Mucosa of descending colon (tissue), 3 donors: ENCODE measurements at regions not wholly inside any gene's neighbourhood (a gene's known extent, or its start where the extent isn't known, plus 50 kb on each side); places are given as distances from the start of the nearest gene placed in this dataset.

Experiments used
- ATAC-seq: fragments of 200-7000 bp; cut with Tn5 transposase; one replicate; pipeline ENCODE4 v1.9.1; 2020; ENCODE audit warnings: mild to moderate bottlenecking, moderate library complexity
- DNase-seq, 3 donors: peaks; one replicate each; pipeline ENCODE4 v3.0.0-alpha.2; 2020
- H3K36me3 ChIP-seq: fragments of 200-600 bp; one replicate; pipeline ENCODE4 v1.8.0; 2021; ENCODE audit warnings: low read depth, mild to moderate bottlenecking
- H3K4me1 ChIP-seq: fragments of 200-600 bp; one replicate; pipeline ENCODE4 v1.8.0; 2021; ENCODE audit warnings: low read depth, mild to moderate bottlenecking
- H3K4me3 ChIP-seq: fragments of 200-600 bp; one replicate; pipeline ENCODE4 v1.8.0; 2021; ENCODE audit warnings: mild to moderate bottlenecking
- H3K9me3 ChIP-seq: fragments of 200-600 bp; one replicate; pipeline ENCODE4 v1.8.0; 2021; ENCODE audit warnings: mild to moderate bottlenecking
- intact Hi-C, 2 donors: fragments of 100-400 bp; cut with DNase I in 1 of 2; cut with micrococcal nuclease in 1 of 2; formaldehyde crosslinking; loops; one replicate each; pipeline versions ENCODE4 v1.11.0 to v1.11.1; 2022; cut with DNase I, micrococcal nuclease
- TF ChIP-seq, protein P1 (sequence below): fragments of 200-600 bp; IDR thresholded peaks from one replicate; pipeline ENCODE4 v1.8.0; 2022; ENCODE audit warnings: antibody characterized with exemption, mild to moderate bottlenecking
- donor health status: DM: no; HTN: no; CAD: no; lungs with moderate emphysema.
- donor health status: DM: no; HTN: no; CAD: no.
- donor health status: DM: no; HTN: yes; CAD: no.

GRCh38 chr18:39434223-39434920 lies 1868.8 kb upstream of the CELF4 start:
- intact Hi-C loops, result no loop called here
- Histone ChIP-seq H3K9me3 (no peaks in the 10 kb centered on the region), H3K4me3 (no peak overlapping the region), H3K36me3 (no peaks in the 10 kb centered on the region), H3K4me1 (no peaks in the 10 kb centered on the region)
- ATAC-seq, result no peak
- DNase-seq, result no peak
- TF ChIP-seq, protein P1, sequence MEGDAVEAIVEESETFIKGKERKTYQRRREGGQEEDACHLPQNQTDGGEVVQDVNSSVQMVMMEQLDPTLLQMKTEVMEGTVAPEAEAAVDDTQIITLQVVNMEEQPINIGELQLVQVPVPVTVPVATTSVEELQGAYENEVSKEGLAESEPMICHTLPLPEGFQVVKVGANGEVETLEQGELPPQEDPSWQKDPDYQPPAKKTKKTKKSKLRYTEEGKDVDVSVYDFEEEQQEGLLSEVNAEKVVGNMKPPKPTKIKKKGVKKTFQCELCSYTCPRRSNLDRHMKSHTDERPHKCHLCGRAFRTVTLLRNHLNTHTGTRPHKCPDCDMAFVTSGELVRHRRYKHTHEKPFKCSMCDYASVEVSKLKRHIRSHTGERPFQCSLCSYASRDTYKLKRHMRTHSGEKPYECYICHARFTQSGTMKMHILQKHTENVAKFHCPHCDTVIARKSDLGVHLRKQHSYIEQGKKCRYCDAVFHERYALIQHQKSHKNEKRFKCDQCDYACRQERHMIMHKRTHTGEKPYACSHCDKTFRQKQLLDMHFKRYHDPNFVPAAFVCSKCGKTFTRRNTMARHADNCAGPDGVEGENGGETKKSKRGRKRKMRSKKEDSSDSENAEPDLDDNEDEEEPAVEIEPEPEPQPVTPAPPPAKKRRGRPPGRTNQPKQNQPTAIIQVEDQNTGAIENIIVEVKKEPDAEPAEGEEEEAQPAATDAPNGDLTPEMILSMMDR, result no peak

DNA sequence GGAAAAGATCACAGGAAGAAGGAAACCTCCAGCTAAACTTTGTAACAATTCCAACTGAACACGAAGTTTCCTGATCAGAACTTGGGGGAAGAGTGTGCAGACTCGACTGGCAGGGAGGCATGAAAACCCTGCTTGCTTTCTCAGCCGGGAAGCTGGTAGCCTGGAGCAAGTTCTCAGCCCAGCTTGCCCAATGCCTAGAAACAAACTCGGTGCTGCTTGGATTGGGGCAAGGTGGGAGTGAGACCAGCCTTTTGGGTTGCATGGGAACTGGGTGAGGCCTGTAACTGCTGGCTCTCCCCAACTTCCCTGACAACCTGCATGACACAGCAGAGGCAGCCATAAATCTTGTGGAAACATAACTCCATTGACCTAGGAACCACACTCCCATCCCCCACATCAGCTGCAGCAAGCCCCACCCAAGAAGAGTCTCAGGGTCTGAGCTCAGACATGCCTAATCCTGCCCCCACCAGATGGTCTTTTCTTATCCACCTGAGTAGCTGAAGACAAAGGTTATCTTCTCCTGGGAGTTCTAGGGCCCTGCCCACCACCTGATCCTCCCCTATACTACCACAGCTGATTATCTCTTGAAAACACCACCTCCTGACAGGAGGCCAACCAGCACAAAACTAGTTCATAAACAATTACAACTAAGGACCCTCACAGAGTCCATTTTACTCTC lies 1859.7 kb upstream of the CELF4 start:
- DNase-seq (no peak), ATAC-seq (no peak)
- intact Hi-C loops, result no loop called here
- H3K36me3 ChIP-seq, result no peaks in the 10 kb centered on the region
- TF ChIP-seq, protein P1, result no peak
- no peak overlapping the region for H3K4me3 ChIP-seq
- H3K4me1 ChIP-seq, result no peaks in the 10 kb centered on the region
- no peaks in the 10 kb centered on the region for H3K9me3 ChIP-seq

DNA sequence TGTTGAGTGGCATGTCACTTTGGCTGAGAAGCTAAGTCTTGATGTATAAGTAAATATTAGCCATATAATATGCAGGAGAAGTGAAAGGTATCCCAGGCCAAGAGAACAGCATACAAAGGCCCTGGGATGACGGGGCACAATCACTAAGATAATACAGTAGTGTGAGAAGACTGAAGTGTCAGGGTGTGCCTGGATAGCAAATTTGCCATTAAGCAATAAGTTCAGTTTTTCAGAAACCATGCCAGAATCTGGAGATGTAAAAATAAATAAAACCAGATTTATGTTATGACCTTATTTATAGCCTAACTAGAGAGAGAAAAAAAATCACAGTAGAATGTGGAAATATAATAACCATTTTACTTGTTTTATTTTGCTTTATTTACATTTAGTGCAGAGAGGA lies 1858.7 kb upstream of the CELF4 start:
- Histone ChIP-seq H3K4me1 (no peaks in the 10 kb centered on the region), H3K9me3 (no peaks in the 10 kb centered on the region), H3K4me3 (no peak overlapping the region), H3K36me3 (no peaks in the 10 kb centered on the region)
- TF ChIP-seq, protein P1, result no peak
- no peak for ATAC-seq
- no peak for DNase-seq
- intact Hi-C loops, result no loop called here

DNA sequence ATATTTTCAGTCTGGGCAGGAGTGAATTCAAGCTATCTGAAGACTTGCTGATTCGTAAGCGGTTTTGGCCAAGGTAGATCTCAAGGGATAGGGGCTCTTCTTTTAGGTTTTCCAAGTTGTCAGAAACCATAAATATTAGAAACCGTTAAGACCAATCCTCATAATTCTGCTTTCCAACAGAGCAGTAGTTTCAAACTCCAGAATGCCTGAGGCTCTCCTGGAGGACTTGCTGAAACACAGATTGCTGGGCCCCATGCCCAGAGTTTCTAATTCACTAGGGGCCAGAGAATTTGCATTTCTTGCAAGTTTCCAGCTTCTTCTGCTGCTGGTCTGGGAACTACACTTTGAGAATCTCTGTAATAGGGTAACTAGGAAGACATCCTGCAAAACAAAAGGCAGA lies 1855.7 kb upstream of the CELF4 start:
- DNase-seq, result no peak
- ATAC-seq, result no peak
- Histone ChIP-seq H3K4me3 (no peak overlapping the region), H3K4me1 (no peaks in the 10 kb centered on the region), H3K36me3 (no peaks in the 10 kb centered on the region), H3K9me3 (no peaks in the 10 kb centered on the region)
- TF ChIP-seq, protein P1, result no peak
- intact Hi-C loops, result no loop called here

DNA sequence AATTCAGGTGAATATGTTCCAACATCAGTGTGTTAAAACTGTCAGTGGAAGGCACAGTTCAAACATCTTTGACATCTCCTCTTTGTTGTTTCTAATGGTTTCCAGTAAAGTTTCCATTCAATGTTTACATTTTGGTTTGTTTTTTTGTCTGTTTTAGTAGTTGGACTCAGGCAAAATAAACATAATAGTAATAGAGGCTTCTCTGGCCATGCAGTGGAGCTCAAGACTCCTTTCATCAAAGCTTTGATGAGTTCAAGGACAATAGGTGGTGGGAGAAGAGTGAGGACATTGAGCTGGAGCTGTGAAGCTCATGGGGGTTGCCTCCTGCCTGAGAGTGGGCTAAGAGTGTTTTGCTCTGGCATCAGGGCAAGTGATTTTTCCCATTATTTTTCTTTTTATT lies 1853.7 kb upstream of the CELF4 start:
- Histone ChIP-seq H3K4me1 (no peaks in the 10 kb centered on the region), H3K4me3 (no peak overlapping the region), H3K9me3 (no peaks in the 10 kb centered on the region), H3K36me3 (no peaks in the 10 kb centered on the region)
- DNase-seq (no peak), ATAC-seq (no peak)
- TF ChIP-seq, protein P1, result no peak
- intact Hi-C loops, result no loop called here
